ENCODE measurements at regions not wholly inside any gene's neighbourhood (a gene's known extent, or its start where the extent isn't known, plus 50 kb on each side); places are given as distances from the start of the nearest gene placed in this dataset.

DNA sequence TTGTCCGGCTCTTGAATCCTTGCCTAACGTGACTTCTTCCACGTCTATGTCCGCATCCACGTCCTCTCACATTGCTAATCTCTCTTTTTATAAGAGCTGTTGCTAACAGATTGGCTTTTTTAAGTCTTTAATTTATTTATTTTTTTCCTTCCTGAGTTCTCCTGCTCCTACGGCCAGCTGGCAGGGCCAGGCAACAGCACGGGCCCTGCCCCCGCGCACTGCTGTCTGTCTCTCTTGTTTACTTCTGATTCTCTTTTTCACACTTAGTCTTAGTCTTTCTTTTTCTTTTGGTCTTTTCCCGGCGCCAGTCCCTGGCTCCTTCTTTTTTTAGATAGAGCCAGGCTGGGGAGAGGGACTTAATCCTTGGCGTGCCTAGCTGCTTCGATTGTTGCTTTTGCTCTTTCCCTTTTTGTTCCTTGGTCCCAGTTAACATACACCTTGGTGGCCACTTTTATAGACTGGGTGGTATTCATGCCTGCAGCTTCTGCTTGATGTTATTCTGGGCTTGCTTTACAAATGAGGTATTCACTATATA, 53.2 kb upstream of the RBMX start:
- H3K36me3 ChIP-seq = no peaks in the 10 kb centered on the region
- H3K27ac ChIP-seq = no peak overlapping the region
- no peak overlapping the region for H3K4me3 ChIP-seq
- H3K27me3 ChIP-seq = no peaks in the 10 kb centered on the region
- DNase-seq (ENCODE audit: low read depth in 1 of 2, low spot score in 1 of 2) = peak in 1 of 2 donors; percentile 13
- no peaks in the 10 kb centered on the region for H3K4me1 ChIP-seq (ENCODE audit: low read depth)
- no peaks in the 10 kb centered on the region for H3K9me3 ChIP-seq (ENCODE audit: low read depth)
- TF ChIP-seq, protein P1, sequence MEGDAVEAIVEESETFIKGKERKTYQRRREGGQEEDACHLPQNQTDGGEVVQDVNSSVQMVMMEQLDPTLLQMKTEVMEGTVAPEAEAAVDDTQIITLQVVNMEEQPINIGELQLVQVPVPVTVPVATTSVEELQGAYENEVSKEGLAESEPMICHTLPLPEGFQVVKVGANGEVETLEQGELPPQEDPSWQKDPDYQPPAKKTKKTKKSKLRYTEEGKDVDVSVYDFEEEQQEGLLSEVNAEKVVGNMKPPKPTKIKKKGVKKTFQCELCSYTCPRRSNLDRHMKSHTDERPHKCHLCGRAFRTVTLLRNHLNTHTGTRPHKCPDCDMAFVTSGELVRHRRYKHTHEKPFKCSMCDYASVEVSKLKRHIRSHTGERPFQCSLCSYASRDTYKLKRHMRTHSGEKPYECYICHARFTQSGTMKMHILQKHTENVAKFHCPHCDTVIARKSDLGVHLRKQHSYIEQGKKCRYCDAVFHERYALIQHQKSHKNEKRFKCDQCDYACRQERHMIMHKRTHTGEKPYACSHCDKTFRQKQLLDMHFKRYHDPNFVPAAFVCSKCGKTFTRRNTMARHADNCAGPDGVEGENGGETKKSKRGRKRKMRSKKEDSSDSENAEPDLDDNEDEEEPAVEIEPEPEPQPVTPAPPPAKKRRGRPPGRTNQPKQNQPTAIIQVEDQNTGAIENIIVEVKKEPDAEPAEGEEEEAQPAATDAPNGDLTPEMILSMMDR (IDR thresholded peaks at IDR 0.05; ENCODE audit: low read depth, low read length) = no peak

DNA sequence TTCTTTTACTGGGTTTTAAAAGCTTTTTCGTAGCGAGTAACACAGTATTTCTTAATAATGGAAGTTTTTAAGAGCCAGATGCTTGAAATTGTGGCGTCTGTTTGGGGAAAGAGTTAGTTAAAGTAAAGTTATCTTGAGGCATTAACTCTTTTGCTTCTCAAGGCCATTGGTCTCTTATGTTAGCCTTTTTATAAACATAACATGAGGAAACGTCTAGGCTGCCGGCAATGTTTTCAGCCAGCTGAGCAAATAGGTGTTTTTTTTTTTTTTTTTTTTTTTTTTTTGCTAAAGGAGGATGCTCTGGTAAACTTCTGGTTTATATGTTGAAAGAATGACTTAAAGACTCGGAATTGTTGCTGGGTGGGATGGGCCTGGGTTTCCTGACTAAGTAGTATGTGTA, 51.1 kb upstream of the RBMX start:
- TF ChIP-seq, protein P1 (IDR thresholded peaks at IDR 0.05; ENCODE audit: low read depth, low read length) = no peak
- no peak overlapping the region for H3K4me3 ChIP-seq
- no peak for DNase-seq (ENCODE audit: low read depth in 1 of 2, low spot score in 1 of 2)
- no peak overlapping the region for H3K27ac ChIP-seq
- no peaks in the 10 kb centered on the region for H3K4me1 ChIP-seq (ENCODE audit: low read depth)
- H3K27me3 ChIP-seq = no peaks in the 10 kb centered on the region
- no peaks in the 10 kb centered on the region for H3K36me3 ChIP-seq
- H3K9me3 ChIP-seq (ENCODE audit: low read depth) = no peaks in the 10 kb centered on the region

Measured in cardiac muscle cell (in vitro differentiated cells and primary cell).